LNCAP (cell line): ENCODE measurements at regions not wholly inside any gene's neighbourhood (a gene's known extent, or its start where the extent isn't known, plus 50 kb on each side); places are given as distances from the start of the nearest gene placed in this dataset.

Source experiments
- CTCF ChIP-seq: fragments of 450-650 bp; IDR thresholded peaks from 2 replicates; pipeline ENCODE4 v1.5.1; 2017; ENCODE audit warnings: mild to moderate bottlenecking

- no peak for TF ChIP-seq CTCF
Observed at GRCh38 chr17:77846531-77847085, 111.9 kb upstream of the TNRC6C start.

GRCh38 chr17:77847221-77848085, 111.0 kb upstream of the TNRC6C start:
- no peak for TF ChIP-seq CTCF

- no peak for TF ChIP-seq CTCF
Observed at GRCh38 chr17:77848257-77848656, 110.2 kb upstream of the TNRC6C start.

- no peak for TF ChIP-seq CTCF
Observed at GRCh38 chr17:77849239-77849638, 109.3 kb upstream of the TNRC6C start.

GRCh38 chr17:77851921-77852320, 106.6 kb upstream of the TNRC6C start:
- TF ChIP-seq CTCF: no peak

- TF ChIP-seq CTCF: no peak
Observed at GRCh38 chr17:77852731-77853130, 105.8 kb upstream of the TNRC6C start.

- TF ChIP-seq CTCF: no peak
Observed at GRCh38 chr17:77853191-77853977, 105.1 kb upstream of the TNRC6C start.
